ENCODE measurements at regions not wholly inside any gene's neighbourhood (a gene's known extent, or its start where the extent isn't known, plus 50 kb on each side); places are given as distances from the start of the nearest gene placed in this dataset.

GRCh38 chr2:447902-448665, 160.2 kb upstream of the ALKAL2 start:
- DNase-seq (ENCODE audit: low spot score) = no peak

GRCh38 chr2:446963-447530, 159.2 kb upstream of the ALKAL2 start:
- Mint-ChIP-seq H3K9me3 (peaks cover 3% of the 10 kb centered on the region), H3K4me1 (peaks cover 44% of the 10 kb centered on the region), H3K4me3 (peak overlapping the region; percentile 13), H3K27me3 (ENCODE audit: insufficient read depth, low read depth) (peaks cover 16% of the 10 kb centered on the region), H3K27ac (peak overlapping the region; percentile 62), H3K36me3 (no peaks in the 10 kb centered on the region)
- no peaks in the 10 kb centered on the region for H3F3A ChIP-seq (ENCODE audit: low read depth)
- H3K36me3 ChIP-seq = no peaks in the 10 kb centered on the region
- H3K4me1 ChIP-seq = peaks cover 8% of the 10 kb centered on the region
- no peaks in the 10 kb centered on the region for H3K79me2 ChIP-seq (ENCODE audit: low read depth)
- H3K9ac ChIP-seq = no peak overlapping the region
- H3K4me3 ChIP-seq = no peak overlapping the region
- H3K27ac ChIP-seq = no peak overlapping the region
- peak; percentile 51 for DNase-seq (ENCODE audit: low spot score)
- H3K4me2 ChIP-seq = no peak overlapping the region
- no peak for TF ChIP-seq EZH2 (IDR thresholded peaks at IDR 0.05)
- TF ChIP-seq CTCF (IDR thresholded peaks at IDR 0.05) = no peak
- TF ChIP-seq EZH2phosphoT487 (IDR thresholded peaks at IDR 0.05) = peak; percentile 80
- H2AFZ ChIP-seq (replicated peaks) = no peak overlapping the region
- H4K20me1 ChIP-seq (ENCODE audit: low read depth) = no peaks in the 10 kb centered on the region
- H3K9me3 ChIP-seq (ENCODE audit: low read depth) = no peaks in the 10 kb centered on the region
- peaks cover 34% of the 10 kb centered on the region for H3K27me3 ChIP-seq

More at GRCh38 chr2:447902-448665, 160.2 kb upstream of the ALKAL2 start:
- H4K20me1 ChIP-seq (ENCODE audit: low read depth) = no peaks in the 10 kb centered on the region
- Mint-ChIP-seq H3K27ac (no peak overlapping the region), H3K27me3 (ENCODE audit: insufficient read depth, low read depth) (peaks cover 16% of the 10 kb centered on the region), H3K9me3 (peaks cover 3% of the 10 kb centered on the region), H3K4me3 (no peak overlapping the region), H3K36me3 (no peaks in the 10 kb centered on the region), H3K4me1 (peaks cover 44% of the 10 kb centered on the region)
- no peaks in the 10 kb centered on the region for H3K36me3 ChIP-seq
- no peak overlapping the region for H2AFZ ChIP-seq (replicated peaks)
- H3K9ac ChIP-seq = no peak overlapping the region
- no peak overlapping the region for H3K4me3 ChIP-seq
- TF ChIP-seq EZH2 (IDR thresholded peaks at IDR 0.05) = no peak
- no peak for TF ChIP-seq CTCF (IDR thresholded peaks at IDR 0.05)
- TF ChIP-seq EZH2phosphoT487 (IDR thresholded peaks at IDR 0.05) = no peak
- no peaks in the 10 kb centered on the region for H3F3A ChIP-seq (ENCODE audit: low read depth)
- H3K9me3 ChIP-seq (ENCODE audit: low read depth) = no peaks in the 10 kb centered on the region
- H3K4me1 ChIP-seq = peaks cover 8% of the 10 kb centered on the region
- H3K4me2 ChIP-seq = no peak overlapping the region
- H3K27ac ChIP-seq = no peak overlapping the region
- peaks cover 34% of the 10 kb centered on the region for H3K27me3 ChIP-seq
- no peaks in the 10 kb centered on the region for H3K79me2 ChIP-seq (ENCODE audit: low read depth)

- Histone ChIP-seq H3K4me3 (no peak overlapping the region), H3F3A (ENCODE audit: low read depth) (no peaks in the 10 kb centered on the region), H2AFZ (replicated peaks) (no peak overlapping the region), H3K79me2 (ENCODE audit: low read depth) (no peaks in the 10 kb centered on the region), H4K20me1 (ENCODE audit: low read depth) (no peaks in the 10 kb centered on the region), H3K4me2 (no peak overlapping the region), H3K36me3 (no peaks in the 10 kb centered on the region), H3K27ac (no peak overlapping the region), H3K4me1 (peaks cover 8% of the 10 kb centered on the region), H3K9ac (no peak overlapping the region), H3K9me3 (ENCODE audit: low read depth) (no peaks in the 10 kb centered on the region), H3K27me3 (peaks cover 34% of the 10 kb centered on the region)
- TF ChIP-seq EZH2 (IDR thresholded peaks at IDR 0.05) = no peak
- no peak for TF ChIP-seq EZH2phosphoT487 (IDR thresholded peaks at IDR 0.05)
- no peak for TF ChIP-seq CTCF (IDR thresholded peaks at IDR 0.05)
- Mint-ChIP-seq H3K9me3 (peaks cover 3% of the 10 kb centered on the region), H3K27ac (no peak overlapping the region), H3K36me3 (no peaks in the 10 kb centered on the region), H3K4me1 (peaks cover 44% of the 10 kb centered on the region), H3K27me3 (ENCODE audit: insufficient read depth, low read depth) (peaks cover 16% of the 10 kb centered on the region), H3K4me3 (peak overlapping the region; percentile 8)
- DNase-seq (ENCODE audit: low spot score) = no peak
Measured at GRCh38 chr2:446303-446874, 158.5 kb upstream of the ALKAL2 start.
